ENCODE measurements at regions not wholly inside any gene's neighbourhood (a gene's known extent, or its start where the extent isn't known, plus 50 kb on each side); places are given as distances from the start of the nearest gene placed in this dataset.

GRCh38 chr5:8905021-8905420 is 640.9 kb downstream of the SEMA5A start:
- POLR2A ChIA-PET, result interaction anchor here (0.6 kb wide), 1 partner anchor 35 kb away, joined by 3 read pairs; no protein-coding TSS in a partner anchor
- Histone ChIP-seq H3K4me3 (ENCODE audit: low read length) (no peak overlapping the region), H3K27ac (ENCODE audit: low read depth, low read length) (no peak overlapping the region), H3K27me3 (ENCODE audit: control insufficient read depth in 2 of 2, insufficient read depth in 2 of 2, low read length in 2 of 2) (no peaks in the 10 kb centered on the region), H3K9me3 (ENCODE audit: control insufficient read depth in 2 of 3, low read length in 3 of 3) (no peaks in the 10 kb centered on the region), H3K36me3 (ENCODE audit: control insufficient read depth in 2 of 3, insufficient read depth in 3 of 3, low read length in 3 of 3) (no peaks in the 10 kb centered on the region), H3K4me1 (ENCODE audit: control insufficient read depth in 2 of 2, insufficient read depth in 2 of 2, low read length in 2 of 2) (no peaks in the 10 kb centered on the region)
- ATAC-seq (no peak), DNase-seq (no peak)
- Mint-ChIP-seq H3K4me3 (no peak overlapping the region), H3K36me3 (no peaks in the 10 kb centered on the region), H3K27ac (no peak overlapping the region), H3K27me3 (no peaks in the 10 kb centered on the region), H3K9me3 (peaks cover 0 to 32% (median 5%) of the 10 kb centered on the region in 11 donors), H3K4me1 (no peaks in the 10 kb centered on the region)
- CTCF ChIA-PET, result no interaction called here
- intact Hi-C loops (cut with micrococcal nuclease), result no loop called here

DNA sequence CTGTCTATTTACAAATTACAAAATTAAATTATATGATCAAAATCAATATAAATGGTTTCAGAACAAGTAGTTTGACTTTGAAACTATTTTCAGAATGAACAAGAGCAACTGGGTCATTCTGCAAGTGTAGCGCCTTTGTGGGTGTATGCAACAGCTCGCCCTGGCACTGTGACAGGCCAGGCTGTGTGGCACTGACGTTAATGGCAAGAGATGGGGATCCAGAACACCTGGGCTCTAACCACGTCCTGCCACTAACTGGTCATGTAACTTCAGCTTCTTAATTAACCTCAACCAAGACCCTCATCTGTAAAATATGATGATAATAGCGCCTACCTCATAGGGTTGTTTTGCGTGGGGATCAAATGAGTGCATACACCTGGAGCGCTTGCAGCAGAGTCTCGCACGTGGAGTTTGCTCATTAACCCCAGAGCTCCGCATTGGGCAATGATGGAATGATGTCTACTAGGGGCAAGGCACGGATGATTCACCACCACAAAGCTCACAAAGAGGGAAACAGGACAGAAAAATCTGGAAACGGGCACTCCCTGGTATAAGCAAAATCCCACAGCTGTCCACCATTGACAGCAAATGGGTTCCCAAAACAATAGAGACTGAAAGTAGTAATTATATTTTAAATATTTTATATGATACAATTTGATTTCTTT is 639.4 kb downstream of the SEMA5A start:
- Mint-ChIP-seq H3K36me3 (no peaks in the 10 kb centered on the region), H3K9me3 (peaks cover 0 to 31% (median 5%) of the 10 kb centered on the region in 11 donors), H3K4me3 (no peak overlapping the region), H3K27me3 (no peaks in the 10 kb centered on the region), H3K27ac (no peak overlapping the region), H3K4me1 (no peaks in the 10 kb centered on the region)
- Histone ChIP-seq H3K4me3 (ENCODE audit: low read length) (no peak overlapping the region), H3K9me3 (ENCODE audit: control insufficient read depth in 2 of 3, low read length in 3 of 3) (no peaks in the 10 kb centered on the region), H3K4me1 (ENCODE audit: control insufficient read depth in 2 of 2, insufficient read depth in 2 of 2, low read length in 2 of 2) (no peaks in the 10 kb centered on the region), H3K36me3 (ENCODE audit: control insufficient read depth in 2 of 3, insufficient read depth in 3 of 3, low read length in 3 of 3) (no peaks in the 10 kb centered on the region), H3K27ac (ENCODE audit: low read depth, low read length) (no peak overlapping the region), H3K27me3 (ENCODE audit: control insufficient read depth in 2 of 2, insufficient read depth in 2 of 2, low read length in 2 of 2) (no peaks in the 10 kb centered on the region)
- intact Hi-C loops (cut with micrococcal nuclease), result no loop called here
- no peak for DNase-seq
- CTCF ChIA-PET, result no interaction called here
- ATAC-seq, result no peak
- POLR2A ChIA-PET, result no interaction called here

- H3K9me3 Mint-ChIP-seq, result peaks cover 0 to 24% (median 5%) of the 10 kb centered on the region in 11 donors
- H3K36me3 Mint-ChIP-seq, result no peaks in the 10 kb centered on the region
- H3K27ac ChIP-seq (ENCODE audit: low read depth, low read length), result no peak overlapping the region
- no peak for DNase-seq
- POLR2A ChIA-PET, result no interaction called here
- no peak overlapping the region for H3K27ac Mint-ChIP-seq
- H3K27me3 ChIP-seq (ENCODE audit: control insufficient read depth in 2 of 2, insufficient read depth in 2 of 2, low read length in 2 of 2), result no peaks in the 10 kb centered on the region
- no peaks in the 10 kb centered on the region for H3K9me3 ChIP-seq (ENCODE audit: control insufficient read depth in 2 of 3, low read length in 3 of 3)
- no peaks in the 10 kb centered on the region for H3K27me3 Mint-ChIP-seq
- H3K4me3 ChIP-seq (ENCODE audit: low read length), result no peak overlapping the region
- intact Hi-C loops (cut with micrococcal nuclease), result no loop called here
- CTCF ChIA-PET, result no interaction called here
- ATAC-seq, result no peak
- no peaks in the 10 kb centered on the region for H3K36me3 ChIP-seq (ENCODE audit: control insufficient read depth in 2 of 3, insufficient read depth in 3 of 3, low read length in 3 of 3)
- no peaks in the 10 kb centered on the region for H3K4me1 ChIP-seq (ENCODE audit: control insufficient read depth in 2 of 2, insufficient read depth in 2 of 2, low read length in 2 of 2)
- no peak overlapping the region for H3K4me3 Mint-ChIP-seq
- no peaks in the 10 kb centered on the region for H3K4me1 Mint-ChIP-seq
These were observed 638.6 kb downstream of the SEMA5A start for GRCh38 chr5:8907168-8907868.

DNA sequence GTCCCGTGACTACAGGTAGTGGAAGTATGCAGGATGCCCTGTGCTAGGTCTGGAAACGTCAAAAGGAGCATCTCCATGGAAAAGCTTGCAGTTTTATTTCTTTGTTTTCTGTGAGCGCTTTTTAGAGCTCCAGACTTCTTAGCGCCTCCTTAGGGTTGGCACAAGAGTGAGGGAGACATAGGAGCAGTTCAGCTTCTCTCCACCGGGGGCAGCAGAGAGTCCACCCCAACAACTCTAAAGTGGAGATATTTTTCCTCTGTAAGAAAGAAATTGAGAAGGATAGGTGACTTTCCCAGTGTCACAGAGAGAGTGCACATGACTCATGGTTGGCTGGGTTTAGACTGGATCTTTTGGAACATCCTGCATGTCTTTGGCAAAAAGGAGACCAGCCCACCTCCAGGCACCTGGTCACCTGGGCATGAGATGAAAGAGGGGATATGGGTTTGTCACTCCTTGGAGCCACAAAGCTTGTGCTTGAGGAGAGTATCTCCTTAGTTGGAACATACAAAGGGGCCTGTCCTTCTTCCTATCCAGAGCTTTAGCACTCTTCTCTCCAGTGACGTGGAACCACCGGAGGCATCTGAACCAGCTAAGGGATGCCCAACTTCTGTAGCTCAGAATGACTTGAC is 637.7 kb downstream of the SEMA5A start:
- no peaks in the 10 kb centered on the region for H3K4me1 Mint-ChIP-seq
- Histone ChIP-seq H3K27ac (ENCODE audit: low read depth, low read length) (no peak overlapping the region), H3K27me3 (ENCODE audit: control insufficient read depth in 2 of 2, insufficient read depth in 2 of 2, low read length in 2 of 2) (no peaks in the 10 kb centered on the region), H3K9me3 (ENCODE audit: control insufficient read depth in 2 of 3, low read length in 3 of 3) (no peaks in the 10 kb centered on the region), H3K36me3 (ENCODE audit: control insufficient read depth in 2 of 3, insufficient read depth in 3 of 3, low read length in 3 of 3) (no peaks in the 10 kb centered on the region), H3K4me3 (ENCODE audit: low read length) (no peak overlapping the region), H3K4me1 (ENCODE audit: control insufficient read depth in 2 of 2, insufficient read depth in 2 of 2, low read length in 2 of 2) (no peaks in the 10 kb centered on the region)
- no peaks in the 10 kb centered on the region for H3K27me3 Mint-ChIP-seq
- ATAC-seq (no peak), DNase-seq (no peak)
- peaks cover 0 to 20% (median 5%) of the 10 kb centered on the region in 11 donors for H3K9me3 Mint-ChIP-seq
- intact Hi-C loops (cut with micrococcal nuclease), result no loop called here
- ChIA-PET POLR2A (no interaction called here), CTCF (no interaction called here)
- H3K4me3 Mint-ChIP-seq, result no peak overlapping the region
- H3K27ac Mint-ChIP-seq, result no peak overlapping the region
- H3K36me3 Mint-ChIP-seq, result no peaks in the 10 kb centered on the region

- H3K9me3 Mint-ChIP-seq, result peaks cover 0 to 20% (median 5%) of the 10 kb centered on the region in 11 donors
- no peaks in the 10 kb centered on the region for H3K27me3 Mint-ChIP-seq
- Histone ChIP-seq H3K36me3 (ENCODE audit: control insufficient read depth in 2 of 3, insufficient read depth in 3 of 3, low read length in 3 of 3) (no peaks in the 10 kb centered on the region), H3K27me3 (ENCODE audit: control insufficient read depth in 2 of 2, insufficient read depth in 2 of 2, low read length in 2 of 2) (no peaks in the 10 kb centered on the region), H3K27ac (ENCODE audit: low read depth, low read length) (no peak overlapping the region), H3K4me3 (ENCODE audit: low read length) (no peak overlapping the region), H3K9me3 (ENCODE audit: control insufficient read depth in 2 of 3, low read length in 3 of 3) (no peaks in the 10 kb centered on the region), H3K4me1 (ENCODE audit: control insufficient read depth in 2 of 2, insufficient read depth in 2 of 2, low read length in 2 of 2) (no peaks in the 10 kb centered on the region)
- ATAC-seq, result no peak
- ChIA-PET CTCF (no interaction called here), POLR2A (no interaction called here)
- H3K4me1 Mint-ChIP-seq, result no peaks in the 10 kb centered on the region
- H3K27ac Mint-ChIP-seq, result no peak overlapping the region
- no peaks in the 10 kb centered on the region for H3K36me3 Mint-ChIP-seq
- intact Hi-C loops (cut with micrococcal nuclease), result no loop called here
- no peak overlapping the region for H3K4me3 Mint-ChIP-seq
- DNase-seq, result no peak
These were observed 633.8 kb downstream of the SEMA5A start for GRCh38 chr5:8912106-8912505.

DNA sequence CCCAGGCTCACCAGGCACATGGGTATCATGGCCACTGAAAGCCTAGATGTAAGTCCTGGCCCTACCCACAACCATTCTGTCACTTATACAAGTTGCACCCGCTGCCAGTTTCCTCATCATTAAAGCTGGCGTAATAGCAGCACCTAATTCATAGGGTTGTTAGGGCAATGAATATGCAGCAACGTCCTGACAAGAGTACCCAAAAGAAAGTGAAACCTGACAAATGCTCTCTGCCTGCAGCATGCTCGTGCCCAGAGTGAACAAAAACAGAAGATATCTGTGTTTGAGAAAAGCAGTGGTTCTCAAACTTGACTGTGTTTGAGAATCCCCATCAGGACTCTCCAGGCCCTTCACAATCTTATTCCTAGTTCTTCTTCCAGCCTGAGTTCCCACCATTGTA is 632.4 kb downstream of the SEMA5A start:
- no peak overlapping the region for H3K4me3 ChIP-seq (ENCODE audit: low read length)
- ChIA-PET POLR2A (no interaction called here), CTCF (no interaction called here)
- Mint-ChIP-seq H3K27ac (no peak overlapping the region), H3K4me3 (no peak overlapping the region), H3K9me3 (peaks cover 0 to 25% (median 6%) of the 10 kb centered on the region in 11 donors), H3K4me1 (no peaks in the 10 kb centered on the region), H3K36me3 (no peaks in the 10 kb centered on the region), H3K27me3 (no peaks in the 10 kb centered on the region)
- no peaks in the 10 kb centered on the region for H3K9me3 ChIP-seq (ENCODE audit: control insufficient read depth in 2 of 3, low read length in 3 of 3)
- ATAC-seq, result no peak
- no peaks in the 10 kb centered on the region for H3K4me1 ChIP-seq (ENCODE audit: control insufficient read depth in 2 of 2, insufficient read depth in 2 of 2, low read length in 2 of 2)
- intact Hi-C loops (cut with micrococcal nuclease), result no loop called here
- no peaks in the 10 kb centered on the region for H3K36me3 ChIP-seq (ENCODE audit: control insufficient read depth in 2 of 3, insufficient read depth in 3 of 3, low read length in 3 of 3)
- H3K27me3 ChIP-seq (ENCODE audit: control insufficient read depth in 2 of 2, insufficient read depth in 2 of 2, low read length in 2 of 2), result no peaks in the 10 kb centered on the region
- no peak overlapping the region for H3K27ac ChIP-seq (ENCODE audit: low read depth, low read length)
- DNase-seq, result no peak

DNA sequence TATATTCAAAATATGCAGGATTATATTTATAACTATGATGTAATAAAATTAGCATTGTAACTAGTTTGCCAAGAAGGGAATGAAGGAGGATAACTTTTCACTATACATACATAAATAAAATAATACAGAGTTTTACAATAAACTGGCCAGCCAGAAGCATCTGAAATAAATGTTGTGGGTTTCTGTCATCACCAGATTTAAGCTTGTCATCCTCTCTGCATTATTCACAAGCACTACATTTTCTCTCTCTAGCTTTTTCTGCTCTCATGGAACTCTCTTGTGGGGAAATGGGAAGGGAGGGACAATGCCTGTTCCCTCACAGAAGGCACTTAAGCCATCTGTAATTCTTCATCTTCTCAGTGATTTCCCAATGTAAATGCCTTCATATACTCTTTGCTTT is 626.8 kb downstream of the SEMA5A start:
- Mint-ChIP-seq H3K4me3 (no peak overlapping the region), H3K36me3 (no peaks in the 10 kb centered on the region), H3K9me3 (peaks cover 0 to 25% (median 7%) of the 10 kb centered on the region in 11 donors), H3K27me3 (no peaks in the 10 kb centered on the region), H3K4me1 (no peaks in the 10 kb centered on the region), H3K27ac (no peak overlapping the region)
- Histone ChIP-seq H3K27me3 (ENCODE audit: control insufficient read depth in 2 of 2, insufficient read depth in 2 of 2, low read length in 2 of 2) (no peaks in the 10 kb centered on the region), H3K27ac (ENCODE audit: low read depth, low read length) (no peak overlapping the region), H3K4me3 (ENCODE audit: low read length) (no peak overlapping the region), H3K4me1 (ENCODE audit: control insufficient read depth in 2 of 2, insufficient read depth in 2 of 2, low read length in 2 of 2) (no peaks in the 10 kb centered on the region), H3K9me3 (ENCODE audit: control insufficient read depth in 2 of 3, low read length in 3 of 3) (no peaks in the 10 kb centered on the region), H3K36me3 (ENCODE audit: control insufficient read depth in 2 of 3, insufficient read depth in 3 of 3, low read length in 3 of 3) (no peaks in the 10 kb centered on the region)
- DNase-seq (no peak), ATAC-seq (no peak)
- ChIA-PET CTCF (no interaction called here), POLR2A (no interaction called here)
- intact Hi-C loops (cut with micrococcal nuclease), result no loop called here
